PC-3 (cell line): ENCODE measurements at regions not wholly inside any gene's neighbourhood (a gene's known extent, or its start where the extent isn't known, plus 50 kb on each side); places are given as distances from the start of the nearest gene placed in this dataset.

Experiments used
- EZH2 ChIP-seq: fragments of 300-600 bp; sonication (generic); IDR thresholded peaks from one replicate; pipeline ENCODE4 v1.6.1; 2017; ENCODE audit warnings: antibody characterized with exemption, mild to moderate bottlenecking, low read length; ENCODE audit not compliant: unreplicated experiment
- TF ChIP-seq, protein P1 (sequence below): fragments of 300-600 bp; sonication (generic); conservative IDR thresholded peaks from 2 replicates; pipeline ENCODE4 v1.5.1; 2017; ENCODE audit warnings: antibody characterized with exemption, low read depth, mild to moderate bottlenecking, low read length

DNA sequence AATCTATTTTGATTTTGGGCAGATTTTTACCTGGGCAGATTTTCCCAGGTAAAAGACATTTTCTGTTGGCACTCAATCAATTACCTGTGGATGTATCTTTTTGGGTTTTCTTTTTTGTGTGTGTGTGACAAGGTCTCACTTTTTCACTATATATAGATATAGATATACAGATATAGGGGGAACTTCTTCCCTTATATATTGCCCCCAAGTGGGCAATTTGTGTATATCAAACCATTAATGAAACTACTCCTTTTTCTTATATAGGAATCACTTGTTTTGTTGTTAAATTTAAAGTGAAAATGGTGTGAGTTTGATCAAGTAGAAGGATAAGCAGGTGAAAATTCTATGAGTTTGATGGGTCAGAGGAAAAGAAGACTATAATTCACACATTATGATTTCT is 1054.9 kb downstream of the NLGN4Y start:
- TF ChIP-seq, protein P1, sequence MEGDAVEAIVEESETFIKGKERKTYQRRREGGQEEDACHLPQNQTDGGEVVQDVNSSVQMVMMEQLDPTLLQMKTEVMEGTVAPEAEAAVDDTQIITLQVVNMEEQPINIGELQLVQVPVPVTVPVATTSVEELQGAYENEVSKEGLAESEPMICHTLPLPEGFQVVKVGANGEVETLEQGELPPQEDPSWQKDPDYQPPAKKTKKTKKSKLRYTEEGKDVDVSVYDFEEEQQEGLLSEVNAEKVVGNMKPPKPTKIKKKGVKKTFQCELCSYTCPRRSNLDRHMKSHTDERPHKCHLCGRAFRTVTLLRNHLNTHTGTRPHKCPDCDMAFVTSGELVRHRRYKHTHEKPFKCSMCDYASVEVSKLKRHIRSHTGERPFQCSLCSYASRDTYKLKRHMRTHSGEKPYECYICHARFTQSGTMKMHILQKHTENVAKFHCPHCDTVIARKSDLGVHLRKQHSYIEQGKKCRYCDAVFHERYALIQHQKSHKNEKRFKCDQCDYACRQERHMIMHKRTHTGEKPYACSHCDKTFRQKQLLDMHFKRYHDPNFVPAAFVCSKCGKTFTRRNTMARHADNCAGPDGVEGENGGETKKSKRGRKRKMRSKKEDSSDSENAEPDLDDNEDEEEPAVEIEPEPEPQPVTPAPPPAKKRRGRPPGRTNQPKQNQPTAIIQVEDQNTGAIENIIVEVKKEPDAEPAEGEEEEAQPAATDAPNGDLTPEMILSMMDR: no peak
- no peak for TF ChIP-seq EZH2
